ENCODE measurements at regions not wholly inside any gene's neighbourhood (a gene's known extent, or its start where the extent isn't known, plus 50 kb on each side); places are given as distances from the start of the nearest gene placed in this dataset.

GRCh38 chr11:19323502-19323901 lies 82.8 kb upstream of the E2F8 start:
- TF ChIP-seq, protein P1, sequence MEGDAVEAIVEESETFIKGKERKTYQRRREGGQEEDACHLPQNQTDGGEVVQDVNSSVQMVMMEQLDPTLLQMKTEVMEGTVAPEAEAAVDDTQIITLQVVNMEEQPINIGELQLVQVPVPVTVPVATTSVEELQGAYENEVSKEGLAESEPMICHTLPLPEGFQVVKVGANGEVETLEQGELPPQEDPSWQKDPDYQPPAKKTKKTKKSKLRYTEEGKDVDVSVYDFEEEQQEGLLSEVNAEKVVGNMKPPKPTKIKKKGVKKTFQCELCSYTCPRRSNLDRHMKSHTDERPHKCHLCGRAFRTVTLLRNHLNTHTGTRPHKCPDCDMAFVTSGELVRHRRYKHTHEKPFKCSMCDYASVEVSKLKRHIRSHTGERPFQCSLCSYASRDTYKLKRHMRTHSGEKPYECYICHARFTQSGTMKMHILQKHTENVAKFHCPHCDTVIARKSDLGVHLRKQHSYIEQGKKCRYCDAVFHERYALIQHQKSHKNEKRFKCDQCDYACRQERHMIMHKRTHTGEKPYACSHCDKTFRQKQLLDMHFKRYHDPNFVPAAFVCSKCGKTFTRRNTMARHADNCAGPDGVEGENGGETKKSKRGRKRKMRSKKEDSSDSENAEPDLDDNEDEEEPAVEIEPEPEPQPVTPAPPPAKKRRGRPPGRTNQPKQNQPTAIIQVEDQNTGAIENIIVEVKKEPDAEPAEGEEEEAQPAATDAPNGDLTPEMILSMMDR (IDR thresholded peaks at IDR 0.05): no peak
- no peak for TF ChIP-seq EZH2 (IDR thresholded peaks at IDR 0.05; ENCODE audit: borderline replicate concordance, insufficient read depth, low read depth, low read length, poor library complexity, severe bottlenecking)

All from B cell (primary cell).